ENCODE measurements at regions not wholly inside any gene's neighbourhood (a gene's known extent, or its start where the extent isn't known, plus 50 kb on each side); places are given as distances from the start of the nearest gene placed in this dataset.

DNA sequence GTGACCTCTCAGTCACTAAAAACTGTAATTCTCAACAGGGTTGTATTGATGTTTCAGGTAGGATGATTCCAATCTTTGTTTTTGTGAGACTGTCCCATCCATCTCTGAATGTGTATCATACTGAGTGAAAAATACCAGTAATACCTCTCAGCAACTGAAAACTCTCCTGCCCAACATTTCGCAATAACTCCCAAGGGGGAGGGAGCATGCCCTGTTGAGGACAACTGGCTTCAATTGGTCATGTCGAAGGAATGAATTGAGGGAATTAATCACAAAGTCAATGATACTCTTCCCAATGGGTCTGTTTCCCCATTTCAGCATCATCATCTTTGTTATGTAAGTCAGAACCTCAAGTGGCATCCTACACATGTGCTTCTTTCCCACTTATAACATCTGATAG lies 102.4 kb upstream of the E2F7 start:
- H3K4me1 ChIP-seq, result no peaks in the 10 kb centered on the region
- DNase-seq (no peak), ATAC-seq (no peak)
- TF ChIP-seq POLR2A (IDR thresholded peaks at IDR 0.05), result no peak
- TF ChIP-seq, protein P1, sequence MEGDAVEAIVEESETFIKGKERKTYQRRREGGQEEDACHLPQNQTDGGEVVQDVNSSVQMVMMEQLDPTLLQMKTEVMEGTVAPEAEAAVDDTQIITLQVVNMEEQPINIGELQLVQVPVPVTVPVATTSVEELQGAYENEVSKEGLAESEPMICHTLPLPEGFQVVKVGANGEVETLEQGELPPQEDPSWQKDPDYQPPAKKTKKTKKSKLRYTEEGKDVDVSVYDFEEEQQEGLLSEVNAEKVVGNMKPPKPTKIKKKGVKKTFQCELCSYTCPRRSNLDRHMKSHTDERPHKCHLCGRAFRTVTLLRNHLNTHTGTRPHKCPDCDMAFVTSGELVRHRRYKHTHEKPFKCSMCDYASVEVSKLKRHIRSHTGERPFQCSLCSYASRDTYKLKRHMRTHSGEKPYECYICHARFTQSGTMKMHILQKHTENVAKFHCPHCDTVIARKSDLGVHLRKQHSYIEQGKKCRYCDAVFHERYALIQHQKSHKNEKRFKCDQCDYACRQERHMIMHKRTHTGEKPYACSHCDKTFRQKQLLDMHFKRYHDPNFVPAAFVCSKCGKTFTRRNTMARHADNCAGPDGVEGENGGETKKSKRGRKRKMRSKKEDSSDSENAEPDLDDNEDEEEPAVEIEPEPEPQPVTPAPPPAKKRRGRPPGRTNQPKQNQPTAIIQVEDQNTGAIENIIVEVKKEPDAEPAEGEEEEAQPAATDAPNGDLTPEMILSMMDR (IDR thresholded peaks at IDR 0.05), result no peak
- WGBS, 2 donors, result 62 to 89% methylated on average over 2 of the region's 2 CpGs
- H3K36me3 ChIP-seq (replicated peaks in 1 of 2; ENCODE audit: insufficient read depth in 1 of 2, low read depth in 2 of 2), result no peaks in the 10 kb centered on the region
- no peak overlapping the region for H3K4me3 ChIP-seq
- intact Hi-C loops (cut with DNase I), result no loop called here
- H3K27me3 ChIP-seq, result no peaks in the 10 kb centered on the region
- H3K9me3 ChIP-seq, result no peaks in the 10 kb centered on the region
- H3K27ac ChIP-seq, result no peak overlapping the region

DNA sequence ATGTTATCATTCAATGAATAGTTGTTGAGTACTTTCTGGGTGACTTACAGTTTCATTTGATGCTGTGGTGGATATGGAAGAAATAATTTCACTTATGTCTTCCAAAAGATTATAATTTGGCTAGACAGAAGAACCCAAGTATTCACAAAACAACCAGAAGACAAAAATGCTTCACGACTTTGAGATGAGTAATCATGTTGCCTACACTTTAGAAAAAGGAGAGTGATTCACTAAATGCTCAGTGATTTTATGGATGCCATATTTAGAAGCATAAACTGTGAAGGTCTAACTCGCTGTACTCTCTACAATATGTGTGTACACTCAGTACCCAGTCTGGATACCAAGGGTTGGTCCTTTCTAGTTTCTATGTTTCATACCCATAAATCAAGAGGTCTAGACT lies 101.3 kb upstream of the E2F7 start:
- Histone ChIP-seq H3K9me3 (no peaks in the 10 kb centered on the region), H3K27ac (no peak overlapping the region), H3K4me1 (no peaks in the 10 kb centered on the region), H3K27me3 (no peaks in the 10 kb centered on the region), H3K4me3 (no peak overlapping the region), H3K36me3 (replicated peaks in 1 of 2; ENCODE audit: insufficient read depth in 1 of 2, low read depth in 2 of 2) (no peaks in the 10 kb centered on the region)
- DNase-seq (no peak), ATAC-seq (no peak)
- 51 to 59% methylated on average over 2 of the region's 2 CpGs for WGBS, 2 donors
- intact Hi-C loops (cut with DNase I), result no loop called here
- TF ChIP-seq, protein P1 (IDR thresholded peaks at IDR 0.05), result no peak
- no peak for TF ChIP-seq POLR2A (IDR thresholded peaks at IDR 0.05)

DNA sequence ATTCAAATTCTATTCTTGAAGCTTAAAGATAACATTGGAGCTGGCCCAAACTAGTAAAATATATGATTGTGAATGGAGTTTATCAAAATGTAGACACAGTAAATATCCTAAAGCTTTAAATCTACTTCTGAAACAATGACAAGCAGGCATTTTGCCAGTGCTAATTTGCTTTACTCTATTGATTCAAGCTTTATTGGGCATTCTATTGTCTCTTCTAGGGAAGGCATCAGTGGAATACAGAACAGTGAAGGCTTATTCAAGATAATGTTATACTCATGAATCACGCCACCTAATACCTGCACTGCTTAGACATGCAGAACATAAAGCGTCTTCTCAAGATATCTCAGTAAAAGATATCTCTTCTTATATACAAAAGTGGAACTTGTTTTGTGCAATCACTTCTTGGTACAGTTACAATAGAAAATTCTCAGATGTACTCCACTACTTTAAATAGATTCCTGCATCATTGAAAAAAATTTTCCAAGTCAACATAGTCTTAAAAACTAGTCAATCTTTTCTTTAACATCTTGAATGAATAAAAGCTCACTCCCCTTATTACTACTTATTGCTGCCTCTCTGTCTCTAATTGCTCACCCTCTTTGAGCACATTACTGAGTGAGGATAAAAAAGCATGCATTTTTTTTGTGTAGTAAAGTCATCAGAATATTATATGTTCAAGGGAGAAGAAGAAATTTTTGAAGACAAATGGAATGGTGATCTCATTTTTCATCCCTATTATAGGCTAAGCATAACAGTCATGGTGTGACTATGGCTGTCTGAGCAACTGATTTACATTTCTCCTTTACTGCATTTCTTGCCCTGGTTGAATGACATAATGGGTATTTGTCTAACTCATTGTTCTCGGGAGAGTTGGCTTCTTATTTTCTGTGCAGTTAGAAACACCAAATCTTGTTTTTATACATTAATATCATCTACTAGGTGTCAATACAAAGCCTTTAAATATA lies 98.0 kb upstream of the E2F7 start:
- H3K9me3 ChIP-seq, result no peaks in the 10 kb centered on the region
- TF ChIP-seq, protein P1 (IDR thresholded peaks at IDR 0.05), result no peak
- TF ChIP-seq POLR2A (IDR thresholded peaks at IDR 0.05), result no peak
- H3K36me3 ChIP-seq (replicated peaks in 1 of 2; ENCODE audit: insufficient read depth in 1 of 2, low read depth in 2 of 2), result no peaks in the 10 kb centered on the region
- H3K4me1 ChIP-seq, result no peaks in the 10 kb centered on the region
- H3K4me3 ChIP-seq, result no peak overlapping the region
- 62 to 66% methylated on average over 3 of the region's 3 CpGs for WGBS, 2 donors
- no peak for ATAC-seq
- no peak for DNase-seq
- intact Hi-C loops (cut with DNase I), result no loop called here
- no peaks in the 10 kb centered on the region for H3K27me3 ChIP-seq
- no peak overlapping the region for H3K27ac ChIP-seq

DNA sequence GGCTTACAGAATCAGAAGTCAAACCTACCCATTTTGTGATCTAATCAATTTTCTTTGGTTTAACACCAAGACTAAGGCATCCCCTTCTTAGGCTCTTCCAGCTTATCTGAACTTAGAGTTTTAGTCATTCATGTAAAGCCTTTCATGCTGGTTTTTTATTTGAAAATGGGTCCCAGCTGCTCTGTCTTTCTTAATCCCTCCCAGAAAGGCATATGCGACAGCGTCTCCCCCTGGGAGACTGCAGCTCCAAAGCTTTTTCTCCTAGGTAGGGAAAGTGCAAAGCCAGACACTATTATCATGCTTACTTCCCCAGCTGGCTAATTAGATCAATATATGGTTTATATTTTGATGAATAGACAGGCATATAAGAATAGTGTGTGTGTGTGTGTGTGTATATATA lies 96.6 kb upstream of the E2F7 start:
- no peak overlapping the region for H3K4me3 ChIP-seq
- 21 to 27% methylated on average over 2 of the region's 2 CpGs for WGBS, 2 donors
- no peak for ATAC-seq
- H3K36me3 ChIP-seq (replicated peaks in 1 of 2; ENCODE audit: insufficient read depth in 1 of 2, low read depth in 2 of 2), result no peaks in the 10 kb centered on the region
- H3K4me1 ChIP-seq, result no peaks in the 10 kb centered on the region
- H3K27ac ChIP-seq, result no peak overlapping the region
- H3K9me3 ChIP-seq, result no peaks in the 10 kb centered on the region
- no peak for DNase-seq
- no peaks in the 10 kb centered on the region for H3K27me3 ChIP-seq
- intact Hi-C loops (cut with DNase I), result no loop called here
- no peak for TF ChIP-seq POLR2A (IDR thresholded peaks at IDR 0.05)
- TF ChIP-seq, protein P1 (IDR thresholded peaks at IDR 0.05), result no peak

DNA sequence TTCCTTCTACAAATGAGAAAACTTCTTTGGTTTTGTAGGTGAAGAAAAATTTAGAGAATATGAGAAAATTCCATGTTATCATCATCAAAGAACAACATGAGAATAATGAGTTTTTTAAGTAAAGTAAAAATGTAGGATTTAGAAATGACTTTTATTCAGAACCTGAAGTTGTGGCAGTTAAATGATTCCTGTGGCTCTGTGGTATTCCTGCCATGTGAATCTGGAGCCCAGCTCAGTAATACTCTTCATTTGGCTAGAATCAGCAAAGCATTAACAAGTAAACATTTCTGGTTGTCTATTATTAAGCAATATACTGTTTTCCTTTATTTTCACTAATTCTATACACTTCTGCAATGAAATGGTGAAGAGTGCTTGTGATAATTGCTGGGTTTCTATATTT lies 95.6 kb upstream of the E2F7 start:
- no peak overlapping the region for H3K4me3 ChIP-seq
- H3K4me1 ChIP-seq, result no peaks in the 10 kb centered on the region
- no peaks in the 10 kb centered on the region for H3K27me3 ChIP-seq
- no peak for DNase-seq
- intact Hi-C loops (cut with DNase I), result no loop called here
- TF ChIP-seq POLR2A (IDR thresholded peaks at IDR 0.05), result no peak
- TF ChIP-seq, protein P1 (IDR thresholded peaks at IDR 0.05), result no peak
- no peak for ATAC-seq
- H3K9me3 ChIP-seq, result no peaks in the 10 kb centered on the region
- H3K36me3 ChIP-seq (replicated peaks in 1 of 2; ENCODE audit: insufficient read depth in 1 of 2, low read depth in 2 of 2), result no peaks in the 10 kb centered on the region
- H3K27ac ChIP-seq, result no peak overlapping the region
